ENCODE measurements at regions not wholly inside any gene's neighbourhood (a gene's known extent, or its start where the extent isn't known, plus 50 kb on each side); places are given as distances from the start of the nearest gene placed in this dataset.

GRCh38 chr5:164255598-164256213 is 750.3 kb downstream of the MAT2B start:
- TF ChIP-seq CTCF (IDR thresholded peaks at IDR 0.05; ENCODE audit: low read length) = no peak
- TF ChIP-seq EZH2 (IDR thresholded peaks at IDR 0.05; ENCODE audit: borderline replicate concordance, low read length) = no peak
